NCI-H526 (cell line): ENCODE measurements at regions not wholly inside any gene's neighbourhood (a gene's known extent, or its start where the extent isn't known, plus 50 kb on each side); places are given as distances from the start of the nearest gene placed in this dataset.
"Not testable (repeated sequence)": the region's sequence is repeated elsewhere in the genome, so short reads cannot be mapped to it uniquely, and the experiment has no call there.

Experiments used
- DNase-seq, 2 experiments: peaks; one replicate each; lab custom pipeline; 2025; lab: John Stamatoyannopoulos, UW

DNA sequence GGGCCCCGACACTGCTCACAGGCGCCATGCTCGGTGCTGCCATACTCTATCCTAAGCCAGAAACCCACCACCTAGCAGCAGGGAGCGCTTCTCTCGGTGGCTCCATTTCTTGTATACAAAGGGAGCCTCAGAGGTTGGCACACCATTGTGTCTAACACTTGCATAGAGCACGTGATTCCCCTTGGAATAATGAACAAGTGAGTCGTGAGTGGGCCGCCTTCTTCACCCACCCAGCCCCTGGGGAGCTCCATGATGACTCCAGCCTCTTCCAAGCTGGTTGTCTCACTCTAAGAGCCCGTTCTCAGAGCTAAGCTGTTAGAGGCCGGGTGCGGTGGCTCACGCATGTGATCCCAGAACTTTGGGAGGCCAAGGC, 82.3 kb upstream of the ZNF469 start:
- DNase-seq: no peak

DNA sequence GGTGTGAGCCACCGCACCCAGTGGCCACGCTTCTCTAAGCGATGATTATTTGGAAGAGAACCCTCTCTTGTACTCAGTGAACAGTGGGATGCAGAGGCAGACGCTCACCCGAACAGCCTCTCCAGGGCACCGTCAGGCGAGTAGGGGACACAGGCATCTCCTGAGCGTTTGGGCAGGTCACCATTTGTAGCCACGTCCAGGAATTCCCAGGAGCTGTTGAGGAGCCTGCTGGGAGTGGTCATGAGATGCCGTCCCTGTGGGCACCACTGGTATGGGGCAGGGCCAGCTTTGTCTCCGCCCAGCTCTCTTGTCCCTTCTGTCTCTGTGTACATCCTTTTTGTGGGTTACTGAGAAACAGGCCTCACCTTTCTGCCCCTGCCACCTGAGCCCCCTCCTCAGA, 81.3 kb upstream of the ZNF469 start:
- no peak for DNase-seq

DNA sequence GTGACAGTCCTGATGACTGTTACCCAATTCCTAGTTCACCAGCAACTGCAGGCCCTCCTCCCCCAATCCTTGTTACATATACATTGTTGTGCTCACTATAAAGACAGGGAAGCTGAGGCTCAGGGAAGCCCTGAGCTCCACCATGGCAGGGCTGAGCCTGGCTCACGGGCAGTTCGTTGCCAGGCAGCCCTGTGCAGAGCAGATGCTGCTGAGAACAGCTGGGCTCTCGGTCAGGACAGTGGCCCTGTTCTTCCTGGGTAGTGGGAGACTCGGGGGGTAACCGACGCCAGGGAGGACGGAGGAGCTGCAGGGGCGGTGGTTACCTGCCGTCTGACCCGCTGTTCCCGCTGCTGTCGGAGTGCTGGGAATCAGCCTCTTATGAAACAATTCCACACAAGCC, 80.9 kb upstream of the ZNF469 start:
- no peak for DNase-seq

DNA sequence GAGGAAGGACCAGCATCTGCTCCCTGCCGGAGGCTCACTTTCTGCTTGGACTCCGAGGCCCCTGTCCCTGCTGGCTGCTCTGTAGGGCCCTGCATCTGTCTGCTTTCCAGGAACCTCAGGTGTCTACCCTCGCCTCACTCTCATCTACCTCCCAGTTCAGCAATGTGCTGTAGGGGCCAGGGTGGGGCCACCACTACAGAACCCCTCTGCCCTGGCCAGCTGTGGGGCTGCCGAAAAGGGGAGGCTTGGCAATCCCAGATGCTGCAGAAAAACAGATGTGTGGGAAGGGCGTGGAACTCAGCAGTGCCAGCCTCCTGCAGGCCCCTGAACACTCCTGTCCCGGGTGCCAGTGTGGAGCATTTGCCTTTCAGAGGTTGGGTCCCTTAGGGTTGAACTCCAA, 80.1 kb upstream of the ZNF469 start:
- DNase-seq: no peak

DNA sequence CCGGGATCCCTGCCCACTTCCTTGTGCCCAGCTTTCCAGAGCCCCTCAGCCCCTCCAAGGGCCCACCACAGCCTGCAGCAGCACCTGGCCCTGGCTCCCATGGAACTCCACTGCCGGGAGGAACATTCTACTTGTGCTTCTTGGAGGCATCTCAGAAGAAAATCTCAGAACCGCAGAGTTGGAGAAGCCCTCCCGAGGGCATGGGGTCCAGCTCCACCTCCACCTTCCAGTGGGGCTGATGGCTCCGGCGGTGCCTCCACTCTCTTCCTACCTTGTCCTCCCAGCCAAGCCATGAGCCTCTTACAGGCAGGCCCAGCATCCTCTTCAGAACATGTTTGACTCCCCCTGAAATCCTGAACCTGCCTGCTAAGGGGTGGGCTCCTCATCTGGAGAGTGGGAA, 79.4 kb upstream of the ZNF469 start:
- DNase-seq: no peak

DNA sequence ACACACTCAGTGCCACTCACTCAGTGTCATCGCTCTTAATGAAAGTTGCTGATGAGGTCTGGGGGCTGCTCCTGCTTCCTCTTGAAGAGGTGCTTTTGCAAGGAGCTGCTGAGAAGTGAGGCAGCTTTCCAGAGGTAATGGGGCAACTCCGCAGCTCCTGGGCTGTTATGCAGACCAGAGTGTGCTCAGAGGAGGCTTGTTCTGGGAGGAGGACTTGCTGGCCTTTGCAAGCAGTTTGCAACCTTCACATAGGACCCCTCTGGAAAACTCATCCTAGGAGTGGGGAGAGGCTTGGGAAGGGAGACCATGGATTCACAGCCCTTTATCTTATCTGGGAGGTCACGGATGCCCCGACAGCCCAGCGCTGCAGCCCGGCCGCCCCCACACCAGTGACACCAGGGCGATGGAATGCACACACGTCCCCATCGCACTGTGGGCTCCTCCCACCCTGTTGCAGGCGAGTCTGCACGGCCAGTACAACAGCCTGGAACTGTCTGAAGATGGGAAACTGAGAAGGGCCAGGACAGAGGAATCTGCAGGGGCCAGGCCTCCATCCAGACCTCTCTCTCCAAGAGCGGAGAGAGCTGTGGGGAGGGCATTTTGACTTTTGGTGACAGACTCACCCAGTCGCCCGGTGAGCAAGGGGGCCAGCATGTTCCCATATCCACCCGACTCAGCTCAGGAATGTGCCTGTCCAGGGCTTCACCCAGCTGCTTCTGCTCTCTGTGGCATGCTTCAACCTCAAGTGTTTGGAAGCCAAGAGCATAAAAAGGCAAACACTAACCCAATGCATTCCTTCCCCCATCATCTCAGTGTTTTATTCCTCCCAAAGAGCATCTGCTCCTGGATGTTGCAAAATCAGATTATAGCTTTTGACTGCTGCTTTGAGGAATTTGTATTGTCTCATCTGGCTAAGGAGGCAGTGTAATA, 78.6 kb upstream of the ZNF469 start:
- no peak for DNase-seq

DNA sequence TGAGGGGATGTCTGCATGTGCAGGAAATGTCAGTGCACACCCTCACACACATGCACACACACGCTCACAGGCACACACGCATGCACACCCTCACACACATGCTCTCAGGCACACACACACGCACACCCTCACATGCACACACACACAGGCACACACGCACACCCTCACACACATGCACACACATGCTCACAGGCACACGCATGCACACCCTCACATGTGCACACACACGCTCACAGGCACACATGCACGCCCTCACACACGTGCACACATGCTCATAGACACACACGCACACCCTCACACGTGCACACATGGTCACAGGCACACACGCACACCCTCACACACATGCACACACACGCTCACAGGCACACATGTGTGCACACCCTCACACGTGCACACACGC, 77.6 kb upstream of the ZNF469 start:
- no peak for DNase-seq

DNA sequence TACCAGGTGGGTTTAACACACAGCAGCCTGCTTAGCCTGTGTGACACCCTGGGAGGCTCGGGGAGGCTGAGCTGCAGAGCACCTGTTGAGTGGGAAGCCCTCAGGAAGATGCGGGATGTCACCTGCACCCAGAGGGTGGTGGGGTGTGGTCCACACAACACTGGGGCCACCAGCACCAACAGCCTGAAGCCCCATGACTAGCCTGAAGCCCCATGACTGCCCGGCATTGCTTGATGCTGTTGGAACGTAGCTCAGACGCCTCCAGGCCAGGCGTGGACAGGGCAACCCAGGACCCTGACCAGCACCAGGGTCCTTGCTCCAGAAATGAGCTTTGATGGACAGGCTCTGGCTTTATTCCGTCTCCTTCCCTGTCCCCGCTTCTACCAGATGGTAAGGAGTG, 76.3 kb upstream of the ZNF469 start:
- DNase-seq: no peak

DNA sequence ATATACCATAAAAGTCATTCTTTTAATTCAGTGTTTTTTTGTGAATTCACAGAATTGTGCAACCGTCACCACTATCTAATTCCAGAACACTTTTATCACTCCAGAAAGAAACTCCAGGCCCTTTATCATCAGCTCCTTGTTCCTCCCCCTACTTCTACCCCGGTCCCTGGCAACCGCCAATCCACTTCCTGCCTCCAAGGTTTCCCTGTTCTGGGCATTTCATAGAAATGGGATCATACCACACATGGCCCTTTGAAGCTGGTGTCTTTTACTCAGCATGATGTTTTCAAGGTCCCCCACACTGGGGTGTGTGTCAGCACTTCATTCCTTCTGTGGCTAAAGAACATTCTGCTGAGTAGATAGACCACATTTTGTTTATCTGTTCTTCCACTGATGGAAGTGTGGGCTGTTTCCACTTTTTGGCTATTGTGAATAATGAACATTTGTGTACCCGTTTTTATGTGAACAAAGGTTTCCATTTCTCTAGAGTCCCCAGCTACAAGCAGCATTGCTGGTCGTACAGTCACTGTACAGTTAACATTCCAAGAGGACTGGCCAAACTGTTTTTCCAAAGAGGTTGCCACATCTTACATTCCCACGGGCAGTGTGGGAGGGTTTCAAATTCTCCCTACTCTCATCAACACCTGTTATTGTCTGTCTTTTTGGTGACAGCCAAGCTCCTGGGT, 75.8 kb upstream of the ZNF469 start:
- no peak for DNase-seq

DNA sequence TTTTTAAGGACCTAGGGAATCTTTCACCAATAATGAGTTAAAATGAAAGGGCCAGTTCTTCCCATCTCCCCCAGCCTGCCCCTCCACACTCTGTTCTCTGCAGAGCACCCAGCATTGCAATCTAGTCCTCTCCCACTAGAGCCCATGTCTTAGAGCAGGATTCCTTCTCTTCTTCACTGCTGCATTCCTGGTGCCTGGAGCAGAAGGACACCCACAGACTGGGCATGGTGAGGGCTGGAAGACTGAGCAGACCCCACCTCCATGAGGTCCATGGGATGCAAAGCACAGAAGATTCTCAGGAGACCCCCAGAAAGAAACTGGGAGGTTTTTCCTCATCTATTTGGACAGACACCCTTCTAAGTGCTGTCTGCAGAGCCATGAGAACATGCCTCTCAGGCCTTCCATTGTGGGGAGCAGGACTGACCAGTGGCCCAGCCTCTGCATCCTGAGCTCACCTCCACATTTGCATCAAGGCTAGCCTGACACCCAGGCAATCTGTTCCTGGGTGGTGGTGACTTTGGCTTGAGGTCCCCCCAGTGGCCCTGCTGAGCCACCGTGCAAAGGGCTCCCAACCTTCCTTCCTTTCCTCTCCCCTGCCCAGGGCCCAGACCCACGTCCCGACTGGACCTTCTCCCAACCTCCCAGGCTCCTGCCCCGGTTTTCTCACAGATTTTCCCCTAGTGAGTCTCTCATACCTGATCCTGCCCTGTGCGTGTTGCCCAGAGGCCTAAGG, 74.2 kb upstream of the ZNF469 start:
- DNase-seq: no peak

DNA sequence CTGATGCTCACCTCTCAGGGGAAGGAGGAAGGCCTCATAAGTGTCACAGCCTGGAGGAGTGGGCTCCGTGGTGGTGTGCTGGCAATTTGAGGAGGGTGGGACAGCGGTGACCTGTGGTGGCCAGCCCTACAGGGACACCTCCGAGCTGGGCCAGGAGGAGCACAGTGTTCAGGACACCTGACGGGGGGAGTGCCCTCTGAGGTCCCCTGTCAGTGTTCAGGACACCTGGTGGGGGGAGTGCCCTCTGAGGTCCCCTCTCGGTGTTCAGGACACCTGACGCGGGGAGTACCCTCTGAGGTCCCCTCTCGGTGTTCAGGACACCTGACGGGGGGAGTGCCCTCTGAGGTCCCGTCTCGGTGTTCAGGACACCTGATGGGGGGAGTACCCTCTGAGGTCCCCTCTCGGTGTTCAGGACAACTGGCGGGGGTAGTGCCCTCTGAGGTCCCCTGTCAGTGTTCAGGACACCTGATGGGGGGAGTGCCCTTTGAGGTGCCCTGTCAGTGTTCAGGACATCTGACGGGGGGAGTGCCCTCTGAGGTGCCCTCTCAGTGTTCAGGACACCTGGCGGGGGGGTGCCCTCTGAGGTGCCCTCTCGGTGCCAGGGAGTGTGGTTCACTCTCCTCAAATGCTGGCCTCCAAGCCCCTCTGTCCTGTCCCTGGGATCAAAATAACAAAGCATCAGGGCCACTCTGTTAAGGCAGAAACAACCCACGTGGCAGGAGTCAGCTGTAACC, 73.4 kb upstream of the ZNF469 start:
- DNase-seq: no peak

DNA sequence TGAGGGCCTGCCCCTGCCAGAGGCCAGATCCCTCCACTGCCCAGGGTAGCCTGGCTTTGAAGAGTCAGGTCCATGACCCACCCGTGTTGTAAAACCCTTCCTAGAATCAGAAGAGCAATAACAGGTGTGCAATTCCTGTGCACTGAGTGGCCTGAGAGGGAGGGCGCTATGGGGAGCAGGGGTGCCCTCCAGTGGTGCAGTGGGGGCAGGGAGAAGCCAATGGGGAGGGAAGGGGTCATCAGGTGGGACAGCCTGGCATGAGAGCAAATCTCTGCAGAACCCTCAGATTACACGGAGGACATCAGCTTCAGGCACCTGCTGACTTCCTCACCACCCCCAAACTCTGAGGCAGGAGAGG, 72.9 kb upstream of the ZNF469 start:
- DNase-seq: no peak

DNA sequence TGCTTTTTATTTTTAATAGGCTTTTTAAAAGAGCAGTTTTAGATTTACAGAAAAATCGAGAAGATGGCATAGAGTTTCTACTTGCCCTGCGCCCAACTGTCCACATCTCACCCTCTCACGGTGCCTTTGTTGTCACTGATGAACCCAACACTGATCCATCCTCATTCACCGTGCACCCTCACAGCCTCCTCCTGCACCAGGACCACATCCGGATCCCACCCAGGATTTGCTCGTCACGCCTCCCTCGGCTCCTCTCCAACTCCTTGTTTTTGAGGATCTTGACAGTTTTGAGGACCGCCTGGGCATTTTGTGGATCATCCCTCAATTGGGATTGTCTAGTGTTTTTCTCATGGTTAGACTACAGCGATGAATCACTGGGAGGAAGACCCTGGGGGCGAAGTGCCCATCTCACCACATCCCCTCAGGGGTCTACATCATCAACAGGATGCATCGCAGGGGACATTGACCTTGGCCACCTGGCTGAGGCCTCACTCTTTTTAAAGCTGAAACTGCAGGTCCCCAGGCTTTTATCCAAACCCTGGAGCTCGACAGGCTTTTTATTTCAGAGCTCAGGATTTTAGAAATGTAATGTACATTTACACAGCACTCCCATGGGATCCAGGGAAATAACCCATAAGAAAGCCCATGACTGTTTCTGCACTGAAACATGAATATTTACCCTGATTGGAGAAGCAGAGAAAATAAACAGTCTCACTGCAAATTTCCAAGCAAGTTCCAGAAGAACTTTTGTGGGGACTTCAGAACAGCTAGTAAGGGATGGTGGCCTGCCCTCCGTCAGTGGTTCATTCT, 71.8 kb upstream of the ZNF469 start:
- no peak for DNase-seq

DNA sequence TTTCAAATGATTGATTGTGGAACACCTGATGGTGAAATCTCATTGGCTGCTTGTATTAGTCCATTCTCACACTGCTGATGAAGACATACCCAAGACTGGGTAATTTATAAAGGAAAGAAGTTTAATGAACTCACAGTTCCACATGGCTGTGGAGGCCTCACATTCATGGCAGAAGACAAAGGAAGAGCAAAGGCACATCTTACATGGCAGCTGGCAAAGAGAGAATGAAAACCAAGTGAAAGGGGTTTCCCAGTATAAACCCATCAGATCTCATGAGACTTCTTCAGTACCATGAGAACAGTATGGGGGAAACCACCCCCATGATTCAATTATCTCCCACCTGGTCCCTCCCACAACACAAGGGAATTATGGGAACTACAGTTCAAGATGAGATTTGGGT, 70.9 kb upstream of the ZNF469 start:
- not testable (repeated sequence) for DNase-seq

DNA sequence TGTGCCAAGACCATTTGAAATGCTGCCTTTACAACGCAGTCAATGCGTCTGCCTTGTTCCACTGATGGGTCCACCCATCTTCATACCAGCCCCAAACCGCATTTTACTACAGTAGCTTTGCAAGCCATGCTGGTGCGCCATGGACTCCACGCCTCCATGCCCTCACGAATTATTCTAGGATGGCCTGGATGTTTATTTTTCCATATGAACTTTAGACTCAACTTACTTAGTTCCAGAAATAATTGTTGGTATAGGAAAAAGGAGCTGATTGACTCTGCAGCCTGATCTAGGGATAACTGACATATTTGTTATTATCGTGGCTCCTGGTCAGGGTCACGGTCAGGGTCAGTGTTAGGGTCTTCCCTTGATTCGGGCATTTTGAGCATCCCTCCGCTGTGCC, 70.0 kb upstream of the ZNF469 start:
- DNase-seq: peak in 1 of 2 experiments; percentile 15

DNA sequence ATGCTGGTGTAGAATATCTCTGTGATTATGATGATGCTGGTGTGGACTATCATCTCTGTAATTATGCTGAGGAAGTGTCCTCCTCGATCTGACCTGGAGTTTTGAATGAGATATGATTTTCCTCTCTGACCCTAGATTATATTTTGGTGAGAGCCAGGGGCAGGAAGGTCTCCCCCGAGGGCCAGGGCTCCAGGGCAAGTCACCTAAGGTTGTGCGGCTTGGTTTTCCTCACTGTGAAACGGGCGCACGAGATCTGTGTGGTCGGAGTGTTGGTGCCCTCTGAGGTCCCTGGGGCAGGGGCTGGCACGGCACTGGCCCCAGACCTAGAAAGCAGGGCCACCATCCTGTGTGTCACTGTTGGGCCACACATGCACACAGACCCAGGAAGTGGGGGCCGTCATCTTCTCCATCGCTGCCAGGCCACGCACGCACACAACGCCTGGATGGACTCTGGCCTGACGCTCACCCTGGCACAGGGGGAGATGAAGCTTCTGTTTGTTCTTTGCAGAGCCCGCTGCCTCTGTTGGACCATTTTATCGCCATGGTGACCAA, 67.7 kb upstream of the ZNF469 start:
- no peak for DNase-seq

DNA sequence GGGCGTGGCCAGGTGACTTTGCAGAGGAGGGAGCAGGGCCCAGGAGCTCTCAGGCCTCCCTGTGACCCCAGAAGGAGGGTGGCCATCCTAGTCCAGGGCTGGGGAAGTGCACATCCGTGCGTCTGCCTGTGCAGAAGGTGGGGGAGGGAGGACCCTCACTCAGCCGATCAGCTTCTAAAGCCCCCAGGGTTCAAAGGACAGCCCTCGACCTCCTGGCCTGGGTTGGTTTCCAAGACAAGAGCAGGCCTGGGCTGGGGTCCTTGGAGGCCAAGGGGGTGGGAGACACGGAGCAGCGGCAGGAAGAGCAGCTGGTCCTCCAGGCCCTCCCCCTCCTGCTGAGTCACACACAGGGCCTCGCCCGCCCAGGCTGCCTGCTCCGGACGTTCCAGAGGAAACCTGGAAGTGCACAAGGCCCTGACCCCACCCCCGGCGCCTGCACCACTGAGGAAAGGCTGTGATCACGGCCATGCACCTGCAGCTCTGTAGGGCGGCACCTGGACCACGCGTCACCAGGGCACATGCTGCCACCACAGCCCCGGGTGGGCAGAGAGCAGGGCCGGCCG, 67.1 kb upstream of the ZNF469 start:
- DNase-seq: no peak

DNA sequence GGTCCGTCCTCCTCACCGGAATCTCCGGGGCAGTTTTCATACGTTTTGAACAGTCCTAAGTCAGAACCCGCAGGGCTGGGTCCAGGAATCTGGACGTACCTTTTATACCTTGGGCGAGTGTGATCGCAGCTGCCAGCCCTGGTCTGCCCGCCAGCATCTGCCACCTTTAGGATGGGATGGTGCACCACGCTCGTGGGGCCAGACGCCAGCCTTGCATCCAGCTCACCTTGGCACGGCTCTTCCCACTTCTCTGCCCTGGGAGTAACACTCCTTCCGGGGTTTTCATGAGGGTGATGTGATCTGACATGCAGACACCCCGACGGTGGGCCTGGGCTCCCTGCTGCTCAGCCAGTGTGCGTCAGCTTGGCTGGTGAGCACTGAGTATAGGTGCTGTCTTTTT, 66.6 kb upstream of the ZNF469 start:
- DNase-seq: no peak

DNA sequence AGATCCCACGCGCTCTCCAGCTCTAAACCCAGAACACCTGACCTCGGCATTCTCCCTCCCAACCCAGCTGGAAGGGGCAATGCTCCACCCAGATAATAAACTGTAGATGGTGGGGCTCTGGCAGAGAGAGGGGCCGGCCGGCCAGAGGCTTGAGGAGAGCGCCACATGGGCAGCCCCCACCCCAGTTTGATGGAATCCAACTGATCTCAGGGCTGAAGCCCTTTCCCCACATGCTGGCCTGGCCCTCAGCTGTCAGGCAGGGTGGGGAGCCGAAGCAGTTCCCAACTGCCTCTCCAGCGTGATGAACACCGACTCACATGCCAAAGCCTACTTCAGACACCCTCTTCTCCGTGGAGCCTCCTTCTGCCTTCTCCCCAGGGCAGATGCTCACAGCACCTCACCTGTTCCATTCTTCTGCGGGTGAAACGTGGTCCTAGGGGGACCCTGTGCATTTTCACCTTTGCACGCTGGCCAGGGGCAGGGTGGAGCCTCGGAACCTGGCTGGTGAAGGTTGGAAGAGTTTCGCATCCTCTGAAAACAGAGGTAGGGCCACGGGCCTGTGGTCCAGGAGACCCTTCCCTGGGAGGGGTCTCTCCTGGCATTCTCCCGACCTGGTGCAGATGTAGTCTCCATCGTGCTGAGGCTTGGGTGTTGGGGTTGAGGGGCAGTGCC, 65.7 kb upstream of the ZNF469 start:
- no peak for DNase-seq

DNA sequence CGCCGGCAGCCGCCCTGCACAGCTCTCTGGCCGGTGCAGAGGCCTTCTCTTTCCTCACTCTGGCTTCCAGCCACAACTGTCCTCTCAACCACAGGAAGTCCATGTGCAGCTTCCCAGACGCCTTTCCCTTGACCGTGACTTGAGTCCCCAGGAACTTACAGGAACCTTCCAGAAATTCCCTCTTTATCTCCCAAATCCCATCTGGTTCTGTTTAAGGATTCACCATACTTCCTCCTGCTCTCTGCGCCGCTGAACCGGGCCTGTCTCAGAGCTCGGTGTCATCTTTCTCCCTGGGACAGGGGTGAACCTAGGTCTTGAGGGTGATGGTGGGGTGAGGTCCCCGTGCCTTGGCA, 65.2 kb upstream of the ZNF469 start:
- DNase-seq: no peak
